ENCODE measurements at regions not wholly inside any gene's neighbourhood (a gene's known extent, or its start where the extent isn't known, plus 50 kb on each side); places are given as distances from the start of the nearest gene placed in this dataset.
"Not testable (repeated sequence)": the region's sequence is repeated elsewhere in the genome, so short reads cannot be mapped to it uniquely, and the experiment has no call there.

DNA sequence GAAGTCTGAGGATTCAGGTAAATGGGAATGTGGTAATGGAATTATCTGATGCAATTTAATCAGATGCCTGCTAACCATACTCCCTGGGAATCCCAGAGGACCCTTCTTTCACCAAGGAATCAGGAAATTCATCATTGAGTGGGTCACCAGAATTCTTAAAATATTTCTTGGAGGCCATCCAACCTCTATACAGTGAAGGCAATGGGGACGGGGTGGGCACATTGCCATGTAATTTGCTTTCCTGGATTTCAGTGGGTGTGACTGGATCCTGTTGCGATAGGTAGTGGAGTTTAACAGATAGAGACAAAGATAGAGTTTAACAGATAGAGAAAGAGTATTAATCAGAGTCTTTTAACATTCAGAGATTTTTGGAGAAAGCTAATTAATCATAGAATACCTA is 394.4 kb downstream of the DAD1 start:
- DNase-seq (ENCODE audit: low read depth in 2 of 2): no peak

GRCh38 chr14:22190411-22191191 is 398.4 kb downstream of the DAD1 start:
- no peak for DNase-seq (ENCODE audit: low read depth in 2 of 2)

DNA sequence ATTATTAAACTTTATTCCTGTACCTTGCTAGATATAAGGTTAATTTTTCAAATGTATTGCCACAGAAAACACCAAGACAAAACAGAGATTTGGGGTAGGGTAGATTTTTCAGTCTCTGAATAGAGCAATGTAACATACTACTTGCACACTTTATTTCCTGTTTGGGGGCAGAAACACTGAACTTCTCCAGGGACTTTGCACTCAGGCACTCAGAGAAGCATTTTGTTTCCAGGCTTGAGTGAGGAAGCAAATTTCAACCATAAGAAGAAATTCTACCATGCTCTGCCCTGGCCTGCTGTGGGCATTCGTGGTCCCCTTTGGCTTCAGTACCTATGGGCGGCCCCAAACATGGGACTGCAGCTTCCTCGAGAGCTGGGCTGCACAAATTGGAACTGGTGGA is 399.1 kb downstream of the DAD1 start:
- DNase-seq (ENCODE audit: low read depth in 2 of 2): no peak

DNA sequence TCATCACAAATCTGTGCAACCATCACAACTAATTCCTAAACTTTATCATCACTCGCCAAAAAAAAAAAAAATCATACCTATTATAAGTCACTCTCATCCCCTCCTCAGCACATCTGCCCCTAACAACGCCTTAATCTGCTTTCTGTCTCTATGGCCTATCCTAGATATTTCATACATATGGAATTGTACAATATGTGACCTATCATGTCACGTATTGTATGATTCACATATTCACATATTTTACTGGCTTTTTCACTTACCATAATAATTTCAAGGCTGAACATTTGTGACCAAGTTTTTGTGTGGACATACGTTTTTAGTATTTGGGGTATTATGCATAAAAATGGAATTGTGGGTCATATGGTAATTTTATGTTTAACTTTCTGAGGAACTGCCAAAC is 400.7 kb downstream of the DAD1 start:
- no peak for DNase-seq (ENCODE audit: low read depth in 2 of 2)

GRCh38 chr14:22185789-22186188 is 403.2 kb downstream of the DAD1 start:
- DNase-seq (ENCODE audit: low read depth in 2 of 2): no peak

- no peak for DNase-seq (ENCODE audit: low read depth in 2 of 2)
These were observed 403.8 kb downstream of the DAD1 start for GRCh38 chr14:22185191-22185590.

- DNase-seq (ENCODE audit: low read depth in 2 of 2): no peak
These were observed 404.2 kb downstream of the DAD1 start for GRCh38 chr14:22184830-22185168.

- no peak for DNase-seq (ENCODE audit: low read depth in 2 of 2)
These were observed 404.7 kb downstream of the DAD1 start for GRCh38 chr14:22184157-22184829.

GRCh38 chr14:22180045-22180444 is 409.0 kb downstream of the DAD1 start:
- no peak for DNase-seq (ENCODE audit: low read depth in 2 of 2)

GRCh38 chr14:22179190-22179589 is 409.8 kb downstream of the DAD1 start:
- DNase-seq (ENCODE audit: low read depth in 2 of 2): no peak

DNA sequence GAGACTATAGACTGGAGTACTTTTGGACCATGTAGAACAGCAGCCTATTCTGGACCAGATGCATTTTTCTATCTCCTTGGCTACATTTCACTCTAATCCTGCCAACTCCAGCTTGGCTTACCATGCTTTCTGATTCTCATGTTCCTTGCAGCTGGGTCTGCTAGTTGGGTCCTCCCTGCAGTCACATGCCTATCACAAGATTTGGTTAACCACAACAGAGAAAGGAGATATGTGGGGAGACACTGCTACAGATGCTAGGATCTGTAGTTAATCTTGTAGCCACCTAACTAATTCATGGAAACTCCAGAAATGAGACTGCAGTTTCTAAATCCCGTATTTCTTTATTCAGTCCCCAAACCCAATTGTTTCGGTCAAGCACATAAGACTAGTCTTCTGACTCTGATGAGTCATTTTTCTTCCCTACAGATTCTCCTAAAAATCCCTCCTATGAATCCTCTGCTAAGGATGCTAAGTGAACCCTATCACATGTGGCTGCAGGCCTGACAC is 410.6 kb downstream of the DAD1 start:
- no peak for DNase-seq (ENCODE audit: low read depth in 2 of 2)

GRCh38 chr14:22177870-22178269 is 411.2 kb downstream of the DAD1 start:
- no peak for DNase-seq (ENCODE audit: low read depth in 2 of 2)

DNA sequence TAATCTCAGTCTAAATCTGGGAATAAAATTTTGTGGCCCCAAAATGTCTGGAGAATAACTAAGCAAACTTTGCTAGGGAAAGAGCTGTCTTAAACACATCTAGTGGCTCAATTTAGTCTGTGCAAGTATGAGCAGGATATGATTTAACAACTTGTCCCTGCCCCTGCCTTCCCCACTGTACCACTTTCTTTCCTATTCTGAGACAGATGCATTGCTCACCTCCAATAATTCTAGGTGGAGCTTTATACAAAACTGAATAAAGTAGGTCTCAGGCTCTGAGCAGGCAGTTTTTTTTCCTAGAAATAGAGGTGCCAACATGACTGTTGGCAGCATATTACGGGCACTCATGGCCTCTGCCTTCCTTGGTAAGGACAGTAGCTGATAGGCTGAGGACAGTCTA is 412.1 kb downstream of the DAD1 start:
- DNase-seq (ENCODE audit: low read depth in 2 of 2): no peak

GRCh38 chr14:22175278-22175558 is 413.8 kb downstream of the DAD1 start:
- not testable (repeated sequence) for DNase-seq (ENCODE audit: low read depth in 2 of 2)

GRCh38 chr14:22174412-22175277 is 414.4 kb downstream of the DAD1 start:
- no peak for DNase-seq (ENCODE audit: low read depth in 2 of 2)

- DNase-seq (ENCODE audit: low read depth in 2 of 2): no peak
These were observed 420.7 kb downstream of the DAD1 start for GRCh38 chr14:22168092-22168955.

- no peak for DNase-seq (ENCODE audit: low read depth in 2 of 2)
These were observed 424.4 kb downstream of the DAD1 start for GRCh38 chr14:22164616-22165015.

DNA sequence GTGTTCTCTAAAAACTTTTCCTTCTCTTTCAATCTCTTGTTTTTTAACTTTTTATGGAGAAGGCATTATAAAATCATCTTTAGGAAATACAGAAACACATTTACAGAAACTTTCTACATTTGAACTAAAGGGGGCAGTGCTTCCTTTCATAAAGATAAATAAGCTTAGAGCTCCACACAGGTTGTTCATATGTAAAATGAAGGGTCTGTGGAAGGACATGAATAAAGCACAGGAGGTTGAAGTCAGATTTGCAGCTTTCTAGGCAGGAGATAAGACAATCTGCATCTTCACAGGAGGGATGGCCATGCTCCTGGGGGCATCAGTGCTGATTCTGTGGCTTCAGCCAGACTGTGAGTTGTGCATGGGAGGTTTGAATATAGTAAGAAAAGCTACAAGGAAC is 426.0 kb downstream of the DAD1 start:
- DNase-seq (ENCODE audit: low read depth in 2 of 2): no peak

- DNase-seq (ENCODE audit: low read depth in 2 of 2): no peak
These were observed 429.1 kb downstream of the DAD1 start for GRCh38 chr14:22159957-22160356.

- no peak for DNase-seq (ENCODE audit: low read depth in 2 of 2)
These were observed 429.9 kb downstream of the DAD1 start for GRCh38 chr14:22159099-22159498.

DNA sequence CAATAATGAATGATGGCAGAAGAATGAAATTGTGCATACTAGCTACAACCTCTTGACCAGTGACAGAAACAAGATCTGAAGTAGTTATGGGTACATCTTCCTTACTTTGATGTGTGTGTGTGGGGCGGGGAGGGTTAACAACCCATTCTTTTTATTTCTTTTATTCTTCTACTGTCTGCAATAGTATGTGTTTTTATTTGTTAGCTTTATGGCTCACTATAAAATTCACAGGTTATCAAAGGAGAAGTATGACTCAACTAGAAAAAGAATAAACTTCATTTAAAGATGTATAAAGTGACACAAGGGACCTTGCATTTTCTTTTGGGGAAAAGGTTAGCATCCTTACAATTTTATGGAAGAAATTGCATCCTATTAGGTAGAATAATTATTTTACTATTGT is 430.5 kb downstream of the DAD1 start:
- DNase-seq (ENCODE audit: low read depth in 2 of 2): no peak

DNA sequence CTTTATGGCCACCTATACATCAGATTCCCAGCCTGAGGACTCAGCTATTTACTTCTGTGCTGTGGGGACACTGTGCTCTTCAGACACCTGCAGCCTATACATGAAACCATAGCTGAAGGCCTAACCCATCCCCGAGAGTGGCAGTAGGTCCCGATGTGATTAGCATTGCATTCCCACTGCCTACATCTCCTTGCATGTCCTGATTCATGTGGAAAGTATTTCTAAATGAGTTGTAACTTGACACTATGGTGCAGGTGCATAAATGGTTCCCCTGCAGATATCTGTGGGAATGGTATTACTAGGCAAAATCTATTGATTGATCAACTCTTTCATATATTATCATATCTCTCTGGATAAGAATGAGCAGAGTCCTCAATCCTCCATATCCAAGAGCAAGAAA is 433.5 kb downstream of the DAD1 start:
- DNase-seq (ENCODE audit: low read depth in 2 of 2): no peak

Measured in stimulated activated CD4-positive, alpha-beta T cell treated with anti-CD3 and anti-CD28 coated beads, Interleukin-15, amount 100 ng/mL, for 48 hours (primary cell).